Natural killer cell (primary cell): ENCODE measurements at regions not wholly inside any gene's neighbourhood (a gene's known extent, or its start where the extent isn't known, plus 50 kb on each side); places are given as distances from the start of the nearest gene placed in this dataset.
"Not testable (repeated sequence)": the region's sequence is repeated elsewhere in the genome, so short reads cannot be mapped to it uniquely, and the experiment has no call there.

Experiments
- ATAC-seq, 3 donors: fragments of 150-1000 bp in 2 of 3; fragments of 200-7000 bp in 1 of 3; cut with Tn5 transposase; 1 replicate in 1 of 3; 2 replicates in 2 of 3; pipeline ENCODE4 v1.10.0; 2021; ENCODE audit warnings: mild to moderate bottlenecking in 2 of 3, moderate library complexity in 2 of 3
- DNase-seq, 2 donors: peaks; one replicate each; pipeline versions ENCODE4 v3.0.0 to v3.0.0-alpha.2; 2013 to 2021; ENCODE audit warnings: mixed read lengths in 1 of 2
- H3K27ac ChIP-seq: one replicate; pipeline ENCODE4 v1.5.1; 2013; ENCODE audit warnings: mild to moderate bottlenecking, low read length
- H3K27me3 ChIP-seq: one replicate; pipeline ENCODE4 v1.6.1; 2013; ENCODE audit warnings: low read length; ENCODE audit not compliant: control insufficient read depth, insufficient read depth
- H3K36me3 ChIP-seq: one replicate; pipeline ENCODE4 v1.6.1; 2013; ENCODE audit warnings: low read length; ENCODE audit not compliant: control insufficient read depth, insufficient read depth
- H3K4me1 ChIP-seq: one replicate; pipeline ENCODE4 v1.6.1; 2013; ENCODE audit warnings: low read length; ENCODE audit not compliant: control insufficient read depth, insufficient read depth
- H3K4me3 ChIP-seq: one replicate; pipeline ENCODE4 v1.5.1; 2013; ENCODE audit warnings: low read length
- H3K9me3 ChIP-seq: one replicate; pipeline ENCODE4 v1.6.1; 2013; ENCODE audit warnings: low read length; ENCODE audit not compliant: control insufficient read depth, insufficient read depth
- H3K27ac Mint-ChIP-seq, 2 donors: one replicate each; pipeline ENCODE4 v1.8.0; 2022; ENCODE audit warnings: mild to moderate bottlenecking in 2 of 2, mixed read lengths in 2 of 2, moderate library complexity in 1 of 2
- H3K27me3 Mint-ChIP-seq, 2 donors: one replicate each; pipeline ENCODE4 v1.8.0; 2022; ENCODE audit warnings: low read depth in 2 of 2, mixed read lengths in 2 of 2
- H3K36me3 Mint-ChIP-seq: one replicate; pipeline ENCODE4 v1.8.0; 2022; ENCODE audit warnings: mixed read lengths
- H3K4me1 Mint-ChIP-seq, 2 donors: one replicate each; pipeline ENCODE4 v1.8.0; 2022; ENCODE audit warnings: mixed read lengths in 2 of 2
- H3K4me3 Mint-ChIP-seq: one replicate; pipeline ENCODE4 v1.8.0; 2022; ENCODE audit warnings: mild to moderate bottlenecking, moderate library complexity, mixed read lengths
- H3K9me3 Mint-ChIP-seq, 2 donors: one replicate each; pipeline ENCODE4 v1.8.0; 2022; ENCODE audit warnings: mixed read lengths in 2 of 2
- WGBS: methylation state at CpG from one replicate; pipeline ENCODE4 v1.1.7; 2013; ENCODE audit warnings: missing lambda C conversion rate; ENCODE audit not compliant: insufficient coverage; 5-methylcytosine and 5-hydroxymethylcytosine counted together
- intact Hi-C: fragments of 100-400 bp; cut with micrococcal nuclease; formaldehyde crosslinking; loops from one replicate; pipeline ENCODE4 v1.14.2; 2022

- DNase-seq, ATAC-seq, H3K27me3 Mint-ChIP-seq, H3K27ac ChIP-seq, H3K36me3 Mint-ChIP-seq, H3K4me1 Mint-ChIP-seq, H3K4me1 ChIP-seq, H3K9me3 ChIP-seq, H3K27ac Mint-ChIP-seq, H3K9me3 Mint-ChIP-seq, H3K36me3 ChIP-seq, H3K4me3 ChIP-seq, H3K4me3 Mint-ChIP-seq, H3K27me3 ChIP-seq, intact Hi-C loops: not testable (repeated sequence)
- WGBS = no CpG with 5 or more reads among the region's 11 CpGs
These were observed 76.9 kb upstream of the POTEG start for GRCh38 chr14:19511055-19511454.

- H3K27me3 Mint-ChIP-seq, DNase-seq, H3K9me3 ChIP-seq, H3K9me3 Mint-ChIP-seq, H3K4me3 Mint-ChIP-seq, H3K27me3 ChIP-seq, H3K36me3 ChIP-seq, H3K4me3 ChIP-seq, intact Hi-C loops, H3K4me1 ChIP-seq, ATAC-seq, H3K27ac Mint-ChIP-seq, H3K36me3 Mint-ChIP-seq, H3K27ac ChIP-seq, H3K4me1 Mint-ChIP-seq: not testable (repeated sequence)
- 93% methylated on average over 2 of the region's 2 CpGs for WGBS
These were observed 55.3 kb upstream of the POTEG start for GRCh38 chr14:19489475-19489874.

GRCh38 chr14:19488457-19488856 lies 54.3 kb upstream of the POTEG start:
- WGBS = 91% methylated on average over 2 of the region's 3 CpGs
- H3K36me3 Mint-ChIP-seq, H3K27ac ChIP-seq, intact Hi-C loops, H3K27me3 ChIP-seq, H3K4me1 Mint-ChIP-seq, H3K27me3 Mint-ChIP-seq, H3K4me1 ChIP-seq, H3K9me3 Mint-ChIP-seq, H3K36me3 ChIP-seq, H3K9me3 ChIP-seq, ATAC-seq, H3K27ac Mint-ChIP-seq, H3K4me3 ChIP-seq, H3K4me3 Mint-ChIP-seq: not testable (repeated sequence)
- peak in 1 of 2 donors; percentile 13 for DNase-seq

GRCh38 chr14:19487690-19488089 lies 53.5 kb upstream of the POTEG start:
- H3K4me3 Mint-ChIP-seq, H3K27ac ChIP-seq, H3K36me3 Mint-ChIP-seq, H3K9me3 Mint-ChIP-seq, H3K4me1 ChIP-seq, H3K9me3 ChIP-seq, H3K4me1 Mint-ChIP-seq, H3K27me3 ChIP-seq, H3K27me3 Mint-ChIP-seq, H3K36me3 ChIP-seq, H3K4me3 ChIP-seq, intact Hi-C loops, ATAC-seq, H3K27ac Mint-ChIP-seq, DNase-seq: not testable (repeated sequence)
- no CpG with 5 or more reads among the region's 14 CpGs for WGBS

GRCh38 chr14:19487265-19487664 lies 53.1 kb upstream of the POTEG start:
- H3K4me3 Mint-ChIP-seq, ATAC-seq, H3K27ac ChIP-seq, H3K36me3 ChIP-seq, DNase-seq, H3K4me1 ChIP-seq, H3K9me3 ChIP-seq, H3K27ac Mint-ChIP-seq, H3K27me3 ChIP-seq, H3K9me3 Mint-ChIP-seq, H3K4me1 Mint-ChIP-seq, intact Hi-C loops, H3K27me3 Mint-ChIP-seq, H3K4me3 ChIP-seq, H3K36me3 Mint-ChIP-seq: not testable (repeated sequence)
- WGBS = 87% methylated on average over 9 of the region's 15 CpGs

- ATAC-seq, H3K9me3 Mint-ChIP-seq, H3K27me3 ChIP-seq, H3K36me3 Mint-ChIP-seq, H3K4me3 Mint-ChIP-seq, intact Hi-C loops, H3K27ac Mint-ChIP-seq, H3K9me3 ChIP-seq, H3K4me3 ChIP-seq, H3K27me3 Mint-ChIP-seq, H3K36me3 ChIP-seq, H3K4me1 ChIP-seq, H3K27ac ChIP-seq, H3K4me1 Mint-ChIP-seq: not testable (repeated sequence)
- peak in 1 of 2 donors; percentile 1 for DNase-seq
- WGBS = 88% methylated on average over 3 of the region's 9 CpGs
These were observed 51.2 kb upstream of the POTEG start for GRCh38 chr14:19485346-19485745.
